ENCODE measurements at regions not wholly inside any gene's neighbourhood (a gene's known extent, or its start where the extent isn't known, plus 50 kb on each side); places are given as distances from the start of the nearest gene placed in this dataset.

DNA sequence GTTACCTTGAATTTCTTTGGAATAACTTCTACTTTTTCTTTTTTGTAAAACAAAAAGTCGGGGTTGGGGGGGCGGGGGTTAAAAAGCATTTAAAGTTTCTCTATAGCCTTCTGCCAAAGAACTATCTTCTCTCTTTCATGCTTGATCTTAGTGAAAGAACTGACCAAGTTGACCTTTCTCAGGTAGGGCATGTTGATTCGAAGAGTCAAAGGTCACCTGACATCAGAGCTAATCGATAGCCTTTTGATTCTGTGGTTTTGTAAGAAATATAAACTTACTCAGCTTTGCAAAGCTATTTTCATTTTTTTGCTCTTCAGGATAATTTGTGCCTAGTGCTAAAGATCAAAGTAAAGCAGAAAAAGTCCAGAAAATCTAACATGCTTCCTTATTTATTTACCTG, 181.5 kb downstream of the IRS2 start:
- TF ChIP-seq, protein P1, sequence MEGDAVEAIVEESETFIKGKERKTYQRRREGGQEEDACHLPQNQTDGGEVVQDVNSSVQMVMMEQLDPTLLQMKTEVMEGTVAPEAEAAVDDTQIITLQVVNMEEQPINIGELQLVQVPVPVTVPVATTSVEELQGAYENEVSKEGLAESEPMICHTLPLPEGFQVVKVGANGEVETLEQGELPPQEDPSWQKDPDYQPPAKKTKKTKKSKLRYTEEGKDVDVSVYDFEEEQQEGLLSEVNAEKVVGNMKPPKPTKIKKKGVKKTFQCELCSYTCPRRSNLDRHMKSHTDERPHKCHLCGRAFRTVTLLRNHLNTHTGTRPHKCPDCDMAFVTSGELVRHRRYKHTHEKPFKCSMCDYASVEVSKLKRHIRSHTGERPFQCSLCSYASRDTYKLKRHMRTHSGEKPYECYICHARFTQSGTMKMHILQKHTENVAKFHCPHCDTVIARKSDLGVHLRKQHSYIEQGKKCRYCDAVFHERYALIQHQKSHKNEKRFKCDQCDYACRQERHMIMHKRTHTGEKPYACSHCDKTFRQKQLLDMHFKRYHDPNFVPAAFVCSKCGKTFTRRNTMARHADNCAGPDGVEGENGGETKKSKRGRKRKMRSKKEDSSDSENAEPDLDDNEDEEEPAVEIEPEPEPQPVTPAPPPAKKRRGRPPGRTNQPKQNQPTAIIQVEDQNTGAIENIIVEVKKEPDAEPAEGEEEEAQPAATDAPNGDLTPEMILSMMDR (IDR thresholded peaks at IDR 0.05; ENCODE audit: insufficient read depth, low read depth, low read length): no peak
- no peak for TF ChIP-seq EZH2 (IDR thresholded peaks at IDR 0.05; ENCODE audit: insufficient read depth, low read length)
